Inferior parietal cortex (tissue), 1 donor: ENCODE measurements at regions not wholly inside any gene's neighbourhood (a gene's known extent, or its start where the extent isn't known, plus 50 kb on each side); places are given as distances from the start of the nearest gene placed in this dataset.

Experiments used
- DNase-seq: peaks from one replicate; pipeline ENCODE4 v3.0.0-alpha.2; 2016; ENCODE audit errors: extremely low spot score

- no peak for DNase-seq
Measured at GRCh38 chr4:115781528-115782146, 668.2 kb upstream of the NDST4 start.

GRCh38 chr4:115780835-115781234, 667.4 kb upstream of the NDST4 start:
- no peak for DNase-seq

GRCh38 chr4:115780268-115780667, 666.8 kb upstream of the NDST4 start:
- DNase-seq = no peak

- DNase-seq = no peak
Measured at GRCh38 chr4:115770046-115770543, 656.7 kb upstream of the NDST4 start.

- no peak for DNase-seq
Measured at GRCh38 chr4:115769396-115769795, 656.0 kb upstream of the NDST4 start.

- no peak for DNase-seq
Measured at GRCh38 chr4:115763051-115763450, 649.6 kb upstream of the NDST4 start.

GRCh38 chr4:115759231-115759630, 645.8 kb upstream of the NDST4 start:
- no peak for DNase-seq

GRCh38 chr4:115749404-115749803, 636.0 kb upstream of the NDST4 start:
- DNase-seq = no peak

- no peak for DNase-seq
Measured at GRCh38 chr4:115740806-115741205, 627.4 kb upstream of the NDST4 start.

GRCh38 chr4:115729739-115730266, 616.4 kb upstream of the NDST4 start:
- no peak for DNase-seq

- DNase-seq = no peak
Measured at GRCh38 chr4:115723621-115724020, 610.2 kb upstream of the NDST4 start.

- DNase-seq = no peak
Measured at GRCh38 chr4:115720611-115721010, 607.2 kb upstream of the NDST4 start.

GRCh38 chr4:115711575-115711974, 598.2 kb upstream of the NDST4 start:
- DNase-seq = no peak

GRCh38 chr4:115688961-115689360, 575.5 kb upstream of the NDST4 start:
- DNase-seq = no peak

GRCh38 chr4:115687052-115687755, 573.8 kb upstream of the NDST4 start:
- DNase-seq = no peak

GRCh38 chr4:115678425-115678941, 565.1 kb upstream of the NDST4 start:
- no peak for DNase-seq

GRCh38 chr4:115675719-115676118, 562.3 kb upstream of the NDST4 start:
- no peak for DNase-seq

GRCh38 chr4:115674485-115674884, 561.1 kb upstream of the NDST4 start:
- DNase-seq = no peak

GRCh38 chr4:115671581-115671980, 558.2 kb upstream of the NDST4 start:
- DNase-seq = no peak

GRCh38 chr4:115670930-115671329, 557.5 kb upstream of the NDST4 start:
- no peak for DNase-seq

GRCh38 chr4:115668396-115668795, 555.0 kb upstream of the NDST4 start:
- no peak for DNase-seq

GRCh38 chr4:115664285-115664684, 550.9 kb upstream of the NDST4 start:
- no peak for DNase-seq

GRCh38 chr4:115660465-115660864, 547.0 kb upstream of the NDST4 start:
- no peak for DNase-seq
